K562 (cell line): ENCODE measurements at regions not wholly inside any gene's neighbourhood (a gene's known extent, or its start where the extent isn't known, plus 50 kb on each side); places are given as distances from the start of the nearest gene placed in this dataset.

Experiments
- ATAC-seq: fragments of 200-7000 bp; cut with Tn5 transposase; 3 replicates; pipeline ENCODE4 v1.9.1; 2020; ENCODE audit warnings: moderate library complexity
- BruUV-seq: library from RNA; stranded (reverse); fragments of 400-500 nt; replicated peaks from 2 replicates; lab custom pipeline; 2021; lab: Mats Ljungman, UMichigan
- CTCF ChIA-PET: fragments of 300-600 bp; formaldehyde crosslinking; extraction: SDS; loops from one replicate; lab custom pipeline; 2021; ENCODE audit warnings: low intra/inter-chr PET ratio; lab: Yijun Ruan, JAX
- POLR2A ChIA-PET: fragments of 300-600, 350-650 bp; sonication (Branson Sonifier 250); formaldehyde crosslinking; extraction: SDS; loops from one replicate; lab custom pipeline; 2021; ENCODE audit warnings: antibody characterized with exemption, inconsistent platforms; lab: Yijun Ruan, JAX
- DNase-seq, 4 experiments: peaks; one replicate each; pipeline versions ENCODE4 v3.0.0 to v3.0.0-alpha.2; 2011 to 2018; ENCODE audit warnings: low spot score in 3 of 4, mixed read lengths in 3 of 4; ENCODE audit errors: extremely low read depth in 1 of 4
- FAIRE-seq: peaks from 2 replicates; lab custom pipeline; 2011; peaks lifted over from hg19 to GRCh38; lab: Jason Lieb, UNC
- H2AFZ ChIP-seq: 2 replicates; pipeline ENCODE4 v1.6.0; 2011; ENCODE audit warnings: low read depth, low read length, control low read depth, inconsistent platforms
- H3K27ac ChIP-seq: fragments of 200-600 bp; 3 replicates; pipeline ENCODE4 v1.8.0; 2011; ENCODE audit warnings: low read depth, mild to moderate bottlenecking, control low read depth, inconsistent platforms, low read length, moderate library complexity, mixed read lengths; ENCODE audit errors: extremely low read depth
- H3K27me3 ChIP-seq, 2 experiments: fragments of 300-600 bp in 1 of 2; 2 replicates in 1 of 2; 3 replicates in 1 of 2; pipeline versions ENCODE4 v1.6.0 to v1.8.0; 2011; ENCODE audit warnings: inconsistent platforms in 2 of 2, low read length in 2 of 2, mild to moderate bottlenecking in 1 of 2, mixed read lengths in 1 of 2, moderate library complexity in 1 of 2; ENCODE audit not compliant: control insufficient read depth in 2 of 2, insufficient read depth in 2 of 2
- H3K36me3 ChIP-seq: fragments of 300-600 bp; 3 replicates; pipeline ENCODE4 v1.8.0; 2011; ENCODE audit warnings: mild to moderate bottlenecking, low read length, inconsistent platforms; ENCODE audit not compliant: control insufficient read depth, insufficient read depth
- H3K4me1 ChIP-seq, 2 experiments: fragments of 200-600 bp in 1 of 2; replicated peaks in 1 of 2; 2 replicates in 1 of 2; 3 replicates in 1 of 2; pipeline versions ENCODE4 v1.5.1 to v1.8.0; 2011; ENCODE audit warnings: inconsistent platforms in 2 of 2, low read length in 2 of 2, mild to moderate bottlenecking in 1 of 2, mixed read lengths in 1 of 2, moderate library complexity in 1 of 2; ENCODE audit not compliant: control insufficient read depth in 2 of 2, insufficient read depth in 2 of 2
- H3K4me2 ChIP-seq: 2 replicates; pipeline ENCODE4 v1.6.1; 2011; ENCODE audit warnings: low read length, control low read depth, inconsistent platforms, mixed read lengths; ENCODE audit not compliant: insufficient read depth
- H3K4me3 ChIP-seq: fragments of 200-600 bp; sonication (generic), shearing (Covaris generic); 2 replicates; pipeline ENCODE4 v1.5.1; 2016; ENCODE audit warnings: control low read depth, inconsistent platforms
- H3K79me2 ChIP-seq: fragments of 200-600 bp; 3 replicates; pipeline ENCODE4 v1.8.0; 2011; ENCODE audit warnings: low read length, inconsistent platforms; ENCODE audit not compliant: control insufficient read depth, insufficient read depth
- H3K9ac ChIP-seq, 2 experiments: 2 replicates each; pipeline versions ENCODE4 v1.6.0 to v1.6.1; 2011; ENCODE audit warnings: low read depth in 2 of 2, low read length in 2 of 2, control low read depth in 1 of 2, inconsistent platforms in 1 of 2, mild to moderate bottlenecking in 1 of 2, mixed read lengths in 1 of 2; ENCODE audit not compliant: insufficient read depth in 1 of 2
- H3K9me1 ChIP-seq: one replicate; pipeline ENCODE4 v1.6.0; 2011; ENCODE audit warnings: inconsistent platforms, mild to moderate bottlenecking, low read length, moderate library complexity; ENCODE audit not compliant: control insufficient read depth, insufficient read depth
- H3K9me3 ChIP-seq: replicated peaks from 2 replicates; pipeline ENCODE4 v1.5.1; 2011; ENCODE audit warnings: low read depth, low read length, inconsistent platforms; ENCODE audit not compliant: control insufficient read depth, insufficient read depth
- H4K20me1 ChIP-seq: replicated peaks from 2 replicates; pipeline ENCODE4 v1.6.1; 2011; ENCODE audit warnings: low read length, inconsistent platforms, mixed read lengths; ENCODE audit not compliant: control insufficient read depth, insufficient read depth
- ESRRA ChIP-seq: fragments of 450-650 bp; IDR thresholded peaks from 2 replicates; pipeline ENCODE4 v1.6.1; 2014; ENCODE audit warnings: low read depth, mild to moderate bottlenecking, moderate library complexity, borderline replicate concordance
- EZH2 ChIP-seq: IDR thresholded peaks from 2 replicates; pipeline ENCODE4 v1.6.1; 2012; ENCODE audit warnings: low read depth, mild to moderate bottlenecking, inconsistent platforms, low read length, borderline replicate concordance
- FOXM1 ChIP-seq, 2 experiments: fragments of 450-650 bp in 1 of 2; sonication (generic) in 1 of 2; formaldehyde crosslinking in 1 of 2; IDR thresholded peaks; 2 replicates each; pipeline versions ENCODE4 v1.6.1 to v1.9.0; 2017 to 2022; ENCODE audit warnings: low read depth in 2 of 2, mild to moderate bottlenecking in 2 of 2, missing genetic modification reagents in 1 of 2, moderate library complexity in 1 of 2
- GTF2E2 ChIP-seq: fragments of 200-800 bp; sonication (Bioruptor generic); IDR thresholded peaks from 2 replicates; pipeline ENCODE4 v1.6.1; 2016; ENCODE audit warnings: missing genetic modification characterization, missing compliant biosample characterization
- HMG20B ChIP-seq: fragments of 250-450 bp; sonication (Bioruptor Pico); IDR thresholded peaks from 2 replicates; pipeline ENCODE4 v1.5.0; 2021; ENCODE audit warnings: mild to moderate bottlenecking
- HNRNPUL1 ChIP-seq: fragments of 200-400 bp; formaldehyde crosslinking; IDR thresholded peaks from 2 replicates; pipeline ENCODE4 v1.6.1; 2017; ENCODE audit warnings: low read length
- MTA2 ChIP-seq: fragments of 450-650 bp; IDR thresholded peaks from 2 replicates; pipeline ENCODE4 v1.6.1; 2016; ENCODE audit warnings: low read depth
- PCBP1 ChIP-seq: fragments of 200-400 bp; formaldehyde crosslinking; IDR thresholded peaks from 2 replicates; pipeline ENCODE4 v1.6.1; 2018; ENCODE audit warnings: mild to moderate bottlenecking, low read depth, low read length; ENCODE audit not compliant: poor library complexity, severe bottlenecking
- POLR2G ChIP-seq: fragments of 200-400 bp; formaldehyde crosslinking; IDR thresholded peaks from 2 replicates; pipeline ENCODE4 v1.6.1; 2017; ENCODE audit warnings: low read depth, mild to moderate bottlenecking, antibody characterized with exemption, low read length, moderate library complexity
- TSC22D4 ChIP-seq: fragments of 450-650 bp; IDR thresholded peaks from 2 replicates; pipeline ENCODE4 v1.6.1; 2016; ENCODE audit warnings: missing genetic modification characterization, missing biosample characterization, control low read depth
- ZFP1 ChIP-seq: fragments of 450-650 bp; formaldehyde crosslinking; IDR thresholded peaks from 2 replicates; pipeline ENCODE4 v1.4.0; 2020; ENCODE audit warnings: mild to moderate bottlenecking, mixed read lengths
- ZNF224 ChIP-seq: sonication (generic); formaldehyde crosslinking; IDR thresholded peaks from 2 replicates; pipeline ENCODE4 v1.8.0; 2022; ENCODE audit warnings: mild to moderate bottlenecking, missing genetic modification reagents
- WGBS: fragments of 100-300 bp; shearing (Covaris generic); methylation state at CpG from one replicate; pipeline ENCODE4 v1.1.6; 2016; ENCODE audit warnings: low coverage, mixed read lengths; ENCODE audit not compliant: insufficient coverage; ENCODE audit errors: missing lambda C conversion rate; 5-methylcytosine and 5-hydroxymethylcytosine counted together
- in situ Hi-C: fragments of 300-500 bp; cut with MboI; formaldehyde crosslinking; loops from 4 replicates; pipeline ENCODE4 v1.15.0; 2018; ENCODE audit warnings: inconsistent platforms, mixed read lengths
- intact Hi-C: fragments of 100-400 bp; cut with micrococcal nuclease; formaldehyde crosslinking; loops from 2 replicates; pipeline ENCODE4 v1.14.2; 2022
- TF ChIP-seq, protein P1 (sequence below), 2 experiments: fragments of 450-650 bp in 1 of 2; sonication (generic) in 1 of 2; formaldehyde crosslinking in 1 of 2; IDR thresholded peaks; 2 replicates each; pipeline versions ENCODE4 v1.7.1 to v1.9.0; 2016 to 2022; ENCODE audit warnings: inconsistent platforms in 1 of 2, mild to moderate bottlenecking in 1 of 2, missing genetic modification reagents in 1 of 2
- TF ChIP-seq, protein P2 (sequence below): sonication (generic); IDR thresholded peaks from 2 replicates; pipeline ENCODE4 v1.6.1; 2016

GRCh38 chr4:41379230-41379629 lies 122.5 kb downstream of the UCHL1 start:
- no peak overlapping the region for H3K4me3 ChIP-seq
- H3K4me2 ChIP-seq: no peak overlapping the region
- ChIA-PET CTCF (no interaction called here), POLR2A (no interaction called here)
- no peaks in the 10 kb centered on the region; a peak in 1 of 5 replicates for H3K4me1 ChIP-seq
- DNase-seq: no peak
- FAIRE-seq: no peak
- no peak for ATAC-seq
- H3K9ac ChIP-seq: no peak overlapping the region
- in situ Hi-C loops: no loop called here
- H3K9me1 ChIP-seq: no peaks in the 10 kb centered on the region
- H3K79me2 ChIP-seq: no peaks in the 10 kb centered on the region
- TF ChIP-seq HNRNPUL1: no peak
- no peak for TF ChIP-seq ZNF224 (CRISPR knock-in tag)
- TF ChIP-seq GTF2E2: no peak
- TF ChIP-seq ZFP1 (CRISPR knock-in tag): no peak
- TF ChIP-seq HMG20B: no peak
- TF ChIP-seq POLR2G: no peak
- no peak for TF ChIP-seq EZH2
- TF ChIP-seq, protein P1, sequence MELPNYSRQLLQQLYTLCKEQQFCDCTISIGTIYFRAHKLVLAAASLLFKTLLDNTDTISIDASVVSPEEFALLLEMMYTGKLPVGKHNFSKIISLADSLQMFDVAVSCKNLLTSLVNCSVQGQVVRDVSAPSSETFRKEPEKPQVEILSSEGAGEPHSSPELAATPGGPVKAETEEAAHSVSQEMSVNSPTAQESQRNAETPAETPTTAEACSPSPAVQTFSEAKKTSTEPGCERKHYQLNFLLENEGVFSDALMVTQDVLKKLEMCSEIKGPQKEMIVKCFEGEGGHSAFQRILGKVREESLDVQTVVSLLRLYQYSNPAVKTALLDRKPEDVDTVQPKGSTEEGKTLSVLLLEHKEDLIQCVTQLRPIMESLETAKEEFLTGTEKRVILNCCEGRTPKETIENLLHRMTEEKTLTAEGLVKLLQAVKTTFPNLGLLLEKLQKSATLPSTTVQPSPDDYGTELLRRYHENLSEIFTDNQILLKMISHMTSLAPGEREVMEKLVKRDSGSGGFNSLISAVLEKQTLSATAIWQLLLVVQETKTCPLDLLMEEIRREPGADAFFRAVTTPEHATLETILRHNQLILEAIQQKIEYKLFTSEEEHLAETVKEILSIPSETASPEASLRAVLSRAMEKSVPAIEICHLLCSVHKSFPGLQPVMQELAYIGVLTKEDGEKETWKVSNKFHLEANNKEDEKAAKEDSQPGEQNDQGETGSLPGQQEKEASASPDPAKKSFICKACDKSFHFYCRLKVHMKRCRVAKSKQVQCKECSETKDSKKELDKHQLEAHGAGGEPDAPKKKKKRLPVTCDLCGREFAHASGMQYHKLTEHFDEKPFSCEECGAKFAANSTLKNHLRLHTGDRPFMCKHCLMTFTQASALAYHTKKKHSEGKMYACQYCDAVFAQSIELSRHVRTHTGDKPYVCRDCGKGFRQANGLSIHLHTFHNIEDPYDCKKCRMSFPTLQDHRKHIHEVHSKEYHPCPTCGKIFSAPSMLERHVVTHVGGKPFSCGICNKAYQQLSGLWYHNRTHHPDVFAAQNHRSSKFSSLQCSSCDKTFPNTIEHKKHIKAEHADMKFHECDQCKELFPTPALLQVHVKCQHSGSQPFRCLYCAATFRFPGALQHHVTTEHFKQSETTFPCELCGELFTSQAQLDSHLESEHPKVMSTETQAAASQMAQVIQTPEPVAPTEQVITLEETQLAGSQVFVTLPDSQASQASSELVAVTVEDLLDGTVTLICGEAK (IDR thresholded peaks at IDR 0.05): no peak
- TF ChIP-seq, protein P1 (CRISPR knock-in tag; IDR thresholded peaks at IDR 0.05): no peak
- TF ChIP-seq PCBP1: no peak
- no peak for TF ChIP-seq MTA2
- TF ChIP-seq ESRRA: no peak
- no peak for TF ChIP-seq FOXM1 (IDR thresholded peaks at IDR 0.05; ENCODE audit: low read depth)
- TF ChIP-seq FOXM1 (CRISPR knock-in tag; IDR thresholded peaks at IDR 0.05; ENCODE audit: low read depth): no peak
- TF ChIP-seq, protein P2, sequence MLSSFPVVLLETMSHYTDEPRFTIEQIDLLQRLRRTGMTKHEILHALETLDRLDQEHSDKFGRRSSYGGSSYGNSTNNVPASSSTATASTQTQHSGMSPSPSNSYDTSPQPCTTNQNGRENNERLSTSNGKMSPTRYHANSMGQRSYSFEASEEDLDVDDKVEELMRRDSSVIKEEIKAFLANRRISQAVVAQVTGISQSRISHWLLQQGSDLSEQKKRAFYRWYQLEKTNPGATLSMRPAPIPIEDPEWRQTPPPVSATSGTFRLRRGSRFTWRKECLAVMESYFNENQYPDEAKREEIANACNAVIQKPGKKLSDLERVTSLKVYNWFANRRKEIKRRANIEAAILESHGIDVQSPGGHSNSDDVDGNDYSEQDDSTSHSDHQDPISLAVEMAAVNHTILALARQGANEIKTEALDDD: no peak
- TF ChIP-seq TSC22D4: no peak
- no peak overlapping the region for H3K27ac ChIP-seq
- BruUV-seq: no TSS peak
- WGBS: 7% methylated on average over 1 of the region's 1 CpG
- no peaks in the 10 kb centered on the region for H4K20me1 ChIP-seq
- H3K36me3 ChIP-seq: no peaks in the 10 kb centered on the region
- no peaks in the 10 kb centered on the region for H3K9me3 ChIP-seq
- intact Hi-C loops: no loop called here
- no peak overlapping the region for H2AFZ ChIP-seq
- H3K27me3 ChIP-seq: no peaks in the 10 kb centered on the region
